Fibroblast of upper back skin (primary cell): ENCODE measurements at regions not wholly inside any gene's neighbourhood (a gene's known extent, or its start where the extent isn't known, plus 50 kb on each side); places are given as distances from the start of the nearest gene placed in this dataset.

Source experiments
- DNase-seq: peaks from one replicate; pipeline ENCODE4 v3.0.0-alpha.2; 2013

DNA sequence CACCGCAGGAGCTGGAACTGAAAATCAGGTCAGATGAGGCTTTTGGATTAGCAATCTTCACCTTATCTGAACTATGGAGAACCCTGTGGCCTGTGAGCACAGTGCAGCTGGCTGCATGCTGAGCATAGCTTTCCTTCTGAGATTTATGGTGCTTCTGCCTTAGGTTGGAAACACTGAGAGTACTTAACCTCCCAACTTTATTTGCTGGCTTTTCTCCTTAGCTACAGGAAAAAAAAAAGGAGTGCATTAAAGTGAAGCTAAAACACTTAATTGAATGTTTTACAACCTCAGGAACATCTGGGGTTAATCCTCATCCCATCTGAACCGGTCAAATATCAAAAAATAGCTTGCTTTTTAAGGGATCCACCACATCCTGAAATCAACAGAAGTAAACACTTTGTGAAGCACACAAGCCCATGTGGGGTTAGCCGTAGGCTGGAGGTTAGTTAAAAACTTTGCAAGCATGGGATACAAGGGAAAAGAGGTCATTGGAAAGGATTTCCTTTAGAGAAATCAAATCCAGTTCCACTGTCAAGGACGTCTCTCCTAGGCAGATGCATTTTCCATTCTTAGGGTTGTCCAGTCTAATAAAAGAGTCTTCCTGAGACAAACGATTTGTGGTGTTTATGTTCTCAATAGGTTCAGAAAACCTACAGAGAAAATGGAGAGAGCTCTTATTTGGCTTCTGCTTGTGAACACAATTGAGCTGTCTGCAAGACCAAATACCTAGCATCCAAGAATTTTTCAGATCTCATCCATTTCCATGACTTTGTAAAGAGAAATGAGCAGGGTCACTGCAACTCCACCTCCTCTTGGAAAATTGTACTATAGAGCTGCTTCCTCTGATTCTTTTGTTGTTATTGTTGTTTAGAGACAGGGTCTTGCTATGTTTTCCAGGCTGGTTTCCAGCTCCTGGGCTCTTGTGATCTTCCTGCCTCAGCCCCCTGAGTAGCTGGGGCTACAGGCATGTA, 470.4 kb upstream of the IGFBP3 start:
- DNase-seq, result peak; percentile 72

DNA sequence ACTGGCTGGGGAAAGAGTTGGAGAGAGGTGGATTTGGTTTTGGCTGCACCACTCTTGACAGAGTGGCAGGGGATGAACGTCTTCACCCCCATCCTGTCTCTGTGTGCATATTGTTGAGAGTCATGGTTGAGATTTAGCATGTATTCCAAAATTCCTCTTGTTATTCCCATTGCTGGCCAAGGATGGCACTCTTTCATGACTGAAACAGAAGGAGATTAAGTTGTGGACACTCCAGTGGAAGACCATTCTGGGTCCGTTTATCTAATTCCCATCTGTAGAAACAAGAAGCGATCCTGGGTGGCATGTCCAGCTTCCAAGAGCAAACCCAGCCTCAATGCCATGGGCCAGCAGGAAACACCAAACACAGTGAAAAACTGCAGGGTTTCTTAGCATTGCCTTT, 469.0 kb upstream of the IGFBP3 start:
- no peak for DNase-seq

DNA sequence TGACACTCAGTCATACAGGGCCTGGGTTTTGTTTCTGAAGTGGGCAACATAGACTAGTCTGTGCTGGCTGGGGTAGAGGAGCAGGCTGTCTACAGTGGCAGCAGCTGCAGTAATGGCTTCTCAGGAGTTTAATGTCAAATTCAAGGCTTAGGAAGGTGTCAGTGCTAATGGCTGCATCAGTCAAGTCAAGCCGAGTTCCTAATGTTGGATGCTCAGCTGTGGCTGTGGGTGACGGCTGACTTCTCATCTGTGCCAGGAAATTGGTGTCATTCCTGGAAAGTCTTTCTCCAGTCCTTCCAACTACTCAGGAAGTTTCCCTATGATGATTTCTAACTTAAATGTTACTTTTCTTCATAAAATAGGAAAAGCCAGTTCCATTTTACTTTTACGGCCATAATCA, 468.1 kb upstream of the IGFBP3 start:
- no peak for DNase-seq

DNA sequence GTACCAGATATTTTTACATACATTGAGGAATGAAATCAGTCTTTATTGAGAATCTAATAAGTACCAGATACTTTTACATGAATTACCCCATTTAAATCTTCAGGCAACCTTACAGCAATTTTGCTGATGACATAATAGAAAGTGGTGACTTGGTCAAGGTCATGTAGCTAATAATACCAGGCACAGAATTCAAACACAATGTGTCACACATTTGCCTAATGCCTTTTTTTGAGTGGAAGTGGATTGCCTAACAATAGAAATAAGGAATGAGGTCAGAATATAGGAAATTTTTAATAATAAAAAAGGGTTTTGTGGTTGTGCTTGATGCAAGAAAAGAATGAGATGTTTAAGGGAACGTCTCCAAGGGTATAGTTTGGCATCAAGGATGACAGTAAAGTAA, 466.6 kb upstream of the IGFBP3 start:
- peak; percentile 65 for DNase-seq

DNA sequence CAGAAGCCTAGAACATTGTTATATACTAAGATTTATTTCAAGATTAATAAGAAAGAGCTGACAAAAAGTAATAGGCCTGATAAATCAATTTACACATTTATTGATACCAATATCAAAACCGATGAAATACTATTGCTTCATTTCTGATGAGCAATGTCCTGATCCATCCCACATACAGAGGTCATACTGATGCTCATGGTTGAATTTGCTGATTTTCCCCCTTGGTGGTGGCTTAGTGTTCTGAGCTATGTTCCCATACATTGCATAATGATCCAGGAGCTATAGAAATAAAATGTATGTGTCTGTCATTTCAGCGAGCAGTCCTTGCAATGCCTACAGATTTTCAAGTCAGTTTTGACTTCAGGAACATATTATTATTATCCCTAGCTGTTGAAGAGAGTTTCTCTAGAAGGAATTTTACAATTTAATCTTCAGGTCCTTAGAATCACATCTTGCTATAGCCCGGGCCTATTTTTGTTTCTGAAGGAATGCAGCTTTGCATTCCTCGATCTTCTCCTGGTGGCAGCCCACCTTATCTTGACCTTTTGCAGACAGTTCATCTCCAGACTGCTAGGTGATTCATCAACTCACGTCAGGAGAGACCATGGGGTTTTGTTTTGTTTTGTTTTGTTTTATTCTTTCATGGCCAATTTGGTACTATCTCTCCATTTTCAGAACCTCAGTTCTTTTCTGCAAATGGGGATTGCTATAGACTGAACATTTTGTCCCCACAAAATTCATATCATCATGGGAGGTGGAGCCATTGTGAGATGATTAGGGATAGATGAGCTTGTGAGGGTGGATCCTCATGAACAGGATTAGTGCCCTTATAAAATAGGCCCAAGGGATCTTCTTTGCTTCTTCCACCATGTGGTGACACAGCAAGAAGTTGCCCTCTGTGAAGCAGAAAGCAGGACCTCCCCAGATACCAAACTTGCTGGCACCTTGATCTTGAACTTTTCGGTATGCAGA, 465.6 kb upstream of the IGFBP3 start:
- DNase-seq, result peak; percentile 60

DNA sequence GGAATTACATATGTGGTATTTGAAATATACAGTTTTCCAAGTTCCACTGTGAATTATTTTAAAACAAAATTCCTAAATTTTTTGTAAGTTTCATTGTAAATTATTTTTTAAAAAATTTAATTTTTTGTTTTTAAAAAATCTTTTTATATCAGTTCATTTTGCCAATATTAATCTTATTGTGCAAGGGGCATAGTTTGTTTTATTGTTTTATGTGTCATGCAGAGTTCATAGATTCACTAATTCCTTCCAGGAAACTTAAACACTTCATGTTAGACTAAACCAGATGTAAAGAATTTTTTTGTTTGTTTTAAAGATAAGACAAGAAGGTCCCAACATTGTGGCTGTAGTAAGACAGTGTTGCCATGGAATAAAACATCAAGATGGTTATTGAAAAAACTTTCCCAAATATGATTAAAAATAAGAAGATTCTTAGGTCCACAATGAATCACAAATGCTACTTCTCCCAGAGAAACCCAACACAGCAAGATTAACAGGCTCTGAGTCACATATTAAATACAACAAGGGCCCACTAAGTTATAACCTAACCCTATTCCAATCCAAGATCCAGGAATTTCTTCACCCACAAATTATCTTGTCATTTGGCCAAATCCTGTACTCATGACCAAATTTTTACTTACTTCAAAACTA, 464.7 kb upstream of the IGFBP3 start:
- DNase-seq, result peak; percentile 97

DNA sequence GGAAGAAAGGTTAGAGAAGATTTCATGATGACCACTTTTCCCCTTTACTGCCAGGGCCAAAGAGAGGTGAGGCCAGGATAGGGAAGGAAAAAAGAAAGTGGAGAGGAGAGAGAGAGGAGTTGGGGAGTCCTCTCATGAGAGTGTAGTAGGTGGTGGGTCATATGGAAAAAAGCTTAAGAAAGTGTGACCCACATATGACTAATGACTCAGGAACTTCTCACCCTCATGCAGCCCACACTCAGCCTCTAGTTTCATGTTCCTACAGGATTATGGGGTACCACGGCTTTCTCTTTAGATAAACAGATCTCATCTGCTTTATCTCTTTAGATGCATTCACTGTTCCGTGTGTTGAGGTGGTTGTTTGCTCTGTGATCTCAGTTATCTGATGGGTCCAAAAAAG, 462.5 kb upstream of the IGFBP3 start:
- DNase-seq, result peak; percentile 63

DNA sequence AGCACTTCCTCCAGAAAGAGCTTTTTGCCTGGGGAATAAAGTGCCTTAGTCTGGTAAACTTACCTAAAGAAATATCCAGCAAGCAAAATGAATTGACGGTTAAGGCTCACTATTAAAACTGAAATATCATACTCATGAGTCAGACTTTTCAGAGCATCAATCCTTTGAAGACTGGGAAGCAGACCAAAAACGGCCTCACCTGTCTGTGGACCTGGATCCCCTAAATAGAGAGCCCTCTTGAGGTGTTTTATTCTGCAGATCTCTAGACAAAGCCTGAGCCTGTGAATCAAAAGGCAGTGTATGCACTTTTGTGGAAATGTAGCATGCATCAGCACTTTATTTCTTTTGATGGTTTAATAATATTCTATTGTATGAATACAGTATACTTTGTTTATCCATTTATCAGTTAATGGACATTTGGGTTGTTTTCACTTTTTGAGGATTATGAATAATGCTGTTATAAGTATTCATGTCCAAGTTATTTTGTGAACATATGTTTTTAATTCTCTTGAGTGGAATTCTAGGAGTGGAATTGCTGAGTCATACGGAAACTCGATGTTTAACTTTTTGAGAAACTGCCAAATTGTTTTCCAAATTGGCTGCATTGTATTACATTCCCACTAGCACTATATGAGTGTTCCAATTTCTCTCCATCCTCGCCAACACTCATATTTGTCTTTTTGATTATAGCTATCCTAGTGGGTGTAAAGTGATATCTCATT, 449.0 kb upstream of the IGFBP3 start:
- peak; percentile 97 for DNase-seq

DNA sequence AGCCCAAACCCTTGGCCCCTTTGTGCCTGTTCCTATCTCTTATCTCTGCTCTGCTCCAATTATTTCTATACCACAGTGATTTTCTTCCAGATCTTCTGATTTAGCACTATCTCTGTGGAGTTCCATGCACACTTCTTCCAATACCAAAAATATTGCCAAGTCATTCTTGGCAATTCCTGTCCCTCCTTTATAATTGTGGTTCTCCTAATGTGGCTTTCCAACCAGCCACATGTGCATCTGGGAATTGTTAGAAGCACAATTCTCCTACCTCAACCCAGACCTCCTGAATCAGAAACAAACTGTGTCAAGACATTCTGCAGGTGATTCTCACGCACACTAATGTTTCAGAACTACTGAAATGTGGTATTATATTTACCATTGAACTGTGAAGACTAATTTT, 447.8 kb upstream of the IGFBP3 start:
- DNase-seq, result peak; percentile 26

DNA sequence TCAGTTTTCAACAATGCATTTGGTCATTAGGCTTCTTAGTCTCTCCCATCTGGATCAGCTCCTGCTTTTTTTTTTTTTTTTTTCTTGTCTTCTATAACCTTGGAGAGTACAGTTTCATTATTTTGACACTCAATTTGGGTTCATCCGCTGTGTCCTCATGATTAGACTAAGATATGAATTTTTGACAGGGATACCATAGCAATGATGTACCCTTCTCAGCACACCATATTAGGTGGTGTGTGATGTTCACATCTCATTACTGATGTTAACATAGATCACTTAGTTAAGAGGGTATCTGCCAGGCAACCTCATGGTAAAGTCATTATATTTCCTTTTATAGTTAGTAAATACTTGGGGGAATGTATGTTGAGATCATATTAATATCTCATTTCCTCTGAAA, 445.5 kb upstream of the IGFBP3 start:
- DNase-seq, result no peak

DNA sequence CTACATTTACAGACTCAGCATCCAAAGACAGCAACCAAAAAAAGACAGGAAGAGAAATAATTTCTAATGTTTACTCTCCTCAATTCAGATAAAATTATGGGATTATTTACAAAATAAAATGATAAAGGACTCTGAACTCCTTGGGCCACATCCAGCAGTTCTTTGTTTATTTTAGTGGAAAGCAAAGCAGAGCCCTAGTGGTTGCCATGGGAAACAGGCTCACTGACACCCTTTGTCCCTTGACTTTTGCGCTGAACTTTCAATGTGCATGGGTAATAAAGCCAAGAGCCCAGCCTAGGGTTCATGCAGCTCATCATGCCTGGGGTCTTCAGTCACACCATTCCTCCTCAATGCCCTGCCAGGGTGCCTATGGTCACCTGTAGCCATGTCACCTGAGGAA, 442.6 kb upstream of the IGFBP3 start:
- DNase-seq, result no peak

DNA sequence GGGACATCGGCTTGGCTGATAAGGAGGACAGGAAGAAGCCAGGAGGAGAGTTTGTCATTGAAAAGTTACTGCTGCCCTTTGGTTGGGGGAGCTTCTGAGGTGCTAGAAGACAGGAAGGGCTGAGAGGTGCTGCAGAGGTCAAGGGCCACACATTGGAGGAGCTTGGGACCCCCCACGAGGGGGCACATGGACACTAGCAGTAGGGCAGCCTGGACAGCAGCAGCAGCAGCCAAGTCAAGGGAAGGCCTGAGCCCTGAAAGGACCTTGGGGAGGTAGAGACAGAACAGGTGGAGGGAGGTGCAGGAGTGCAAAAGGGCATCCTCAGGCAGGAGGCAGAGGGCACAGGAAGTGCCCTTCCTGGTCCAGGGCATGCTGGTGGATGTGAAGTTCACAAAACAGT, 439.7 kb upstream of the IGFBP3 start:
- no peak for DNase-seq

DNA sequence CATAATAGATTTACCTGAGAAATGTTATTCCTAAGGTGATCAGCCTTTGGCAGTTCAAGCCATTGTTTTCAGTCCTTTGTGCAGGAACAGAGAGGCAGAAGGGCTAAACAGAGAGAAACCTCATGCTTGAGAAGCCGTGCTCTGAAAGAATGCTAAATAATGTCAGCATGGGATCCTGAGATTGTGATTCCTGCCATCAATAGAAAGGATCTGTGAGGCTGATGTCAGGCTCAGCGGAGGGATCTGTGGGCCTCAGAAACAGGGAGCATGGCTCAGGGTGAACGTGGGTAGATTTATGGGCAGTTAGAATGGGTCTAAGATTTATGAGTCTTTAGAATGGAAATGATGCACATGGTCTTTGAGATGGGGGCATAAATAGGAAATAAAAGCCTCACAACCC, 439.2 kb upstream of the IGFBP3 start:
- no peak for DNase-seq

DNA sequence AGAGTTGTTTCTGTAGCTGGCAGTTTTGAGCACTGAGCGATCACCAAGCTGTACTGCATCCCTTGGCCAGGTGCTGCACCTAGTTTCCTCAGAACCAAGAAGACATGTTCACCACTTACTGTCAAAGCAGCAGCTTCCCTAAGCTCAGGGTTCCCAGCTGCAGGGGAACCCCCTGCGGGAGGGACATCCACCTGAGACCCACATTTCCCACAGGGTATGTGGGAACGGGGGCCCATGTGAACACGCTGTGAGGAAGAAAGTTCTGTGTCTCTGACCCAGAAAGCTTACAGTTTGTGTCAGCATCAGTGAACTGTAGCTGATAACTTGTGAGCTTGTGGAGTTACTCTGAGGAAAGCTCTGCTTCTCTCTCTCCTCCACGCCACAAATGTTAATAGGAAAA, 436.8 kb upstream of the IGFBP3 start:
- DNase-seq, result no peak

DNA sequence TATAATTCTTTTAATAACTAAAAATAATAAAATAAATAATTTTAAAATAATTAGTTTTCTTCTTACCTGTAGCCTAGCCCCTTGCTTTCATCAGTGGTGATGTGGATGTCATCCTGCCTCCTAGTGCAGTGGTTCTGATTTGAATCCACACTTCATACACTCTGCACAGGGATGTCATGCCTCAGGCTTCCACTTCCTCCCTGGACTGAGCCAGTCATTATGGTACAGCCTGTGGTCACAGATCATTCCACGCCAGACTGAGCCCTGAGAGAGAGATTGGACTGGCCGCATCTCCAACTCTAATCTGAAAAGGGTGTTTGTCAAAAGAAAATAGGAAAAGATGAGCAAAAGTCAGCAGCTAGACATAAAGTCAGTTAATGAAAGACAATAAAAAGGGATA, 436.2 kb upstream of the IGFBP3 start:
- no peak for DNase-seq

DNA sequence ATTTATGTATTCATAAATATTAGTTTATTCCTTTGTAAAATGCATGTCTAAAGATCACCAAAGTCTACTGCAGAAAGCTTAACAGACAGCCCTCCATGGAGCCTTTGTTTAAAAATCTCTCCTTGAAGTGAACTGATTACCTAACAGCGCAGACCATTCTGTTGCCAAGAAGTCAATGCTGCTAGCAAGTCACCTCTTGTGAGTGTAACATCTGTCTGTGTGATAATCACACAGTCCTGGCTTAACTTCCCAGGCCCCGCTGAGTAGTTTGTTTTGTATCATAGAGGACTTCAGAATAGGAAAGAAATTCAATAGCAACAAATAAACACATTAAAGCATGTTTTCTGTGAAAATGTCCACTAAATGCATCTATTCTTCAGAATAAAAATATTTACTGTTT, 435.3 kb upstream of the IGFBP3 start:
- DNase-seq, result no peak

DNA sequence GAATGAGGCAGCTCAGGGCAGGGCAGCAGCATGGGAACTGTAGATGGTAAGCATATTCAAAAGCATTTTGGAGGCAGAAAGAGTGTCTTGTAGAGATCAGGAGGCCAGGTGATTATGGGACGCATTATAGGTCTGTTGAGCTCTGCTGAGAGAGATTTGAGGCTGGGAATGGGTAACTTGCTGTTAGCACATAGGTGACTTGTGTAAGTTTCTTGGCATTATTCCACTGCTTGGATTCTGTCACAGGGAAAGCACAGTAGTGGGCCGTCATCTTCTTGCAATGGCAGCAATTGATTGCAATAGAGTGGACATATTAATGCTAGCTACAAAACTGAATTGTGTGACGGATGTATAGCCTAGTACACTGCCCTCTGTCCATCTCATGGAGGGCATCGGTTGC, 434.3 kb upstream of the IGFBP3 start:
- no peak for DNase-seq

DNA sequence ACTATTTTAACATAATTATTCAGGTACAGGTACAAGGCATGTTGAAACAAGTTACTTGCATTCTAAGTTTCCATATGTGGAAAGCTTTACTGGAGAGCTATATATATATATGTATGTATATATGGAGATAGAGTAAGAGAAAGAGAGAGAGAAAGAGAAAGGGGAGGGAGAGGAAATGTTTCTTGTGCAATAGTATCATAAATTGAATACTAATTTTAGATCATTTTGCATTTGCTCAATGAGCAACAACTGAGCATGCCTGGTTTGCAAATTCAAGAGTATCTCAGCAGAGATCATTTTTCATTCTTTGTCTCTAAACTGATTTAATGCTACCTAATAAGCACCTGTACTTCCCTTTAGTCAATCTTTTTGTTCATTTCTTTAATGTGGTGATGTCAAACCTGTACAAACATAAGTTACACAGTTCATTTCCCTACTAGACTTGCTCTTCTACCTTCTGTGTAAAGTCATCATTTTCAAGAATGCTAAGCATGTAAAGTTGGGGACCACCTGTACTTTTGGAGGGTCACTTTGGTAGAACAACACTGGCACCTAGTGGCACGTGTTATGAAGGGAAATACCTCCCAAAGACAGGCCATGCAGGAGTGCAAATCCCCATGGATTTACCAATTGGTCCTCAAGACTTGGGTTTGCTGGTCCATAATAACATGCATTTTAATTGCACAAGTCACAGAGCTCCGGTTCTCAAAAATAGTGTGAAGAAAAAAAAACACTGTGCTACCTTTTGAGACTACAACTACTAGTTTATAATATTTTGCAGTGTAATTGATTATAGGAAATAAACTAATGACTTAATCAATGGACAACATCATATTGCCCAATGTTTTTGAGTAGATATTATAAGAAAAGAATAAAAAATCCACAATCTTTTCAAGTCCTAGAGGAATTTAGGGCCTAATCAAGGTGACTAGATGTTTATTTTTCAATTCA, 431.2 kb upstream of the IGFBP3 start:
- DNase-seq, result peak; percentile 78

DNA sequence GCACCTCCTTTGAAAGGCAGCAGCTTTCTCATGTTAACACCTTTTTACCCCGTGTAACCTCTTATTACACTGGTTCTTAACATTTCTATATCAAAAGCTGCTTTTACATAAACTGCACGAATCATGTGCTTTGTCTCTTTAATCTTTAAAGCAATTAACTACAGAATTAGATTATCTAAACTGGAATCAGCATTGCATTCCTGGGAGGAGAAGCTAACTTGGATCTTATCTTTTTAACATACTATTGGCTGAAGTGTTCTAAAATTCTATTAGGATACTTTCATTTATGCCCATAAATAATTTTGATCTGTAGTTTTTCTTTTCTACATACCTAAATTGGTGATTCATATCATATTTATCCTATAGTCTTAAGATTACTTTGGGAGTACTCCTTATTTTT, 428.4 kb upstream of the IGFBP3 start:
- DNase-seq, result no peak

DNA sequence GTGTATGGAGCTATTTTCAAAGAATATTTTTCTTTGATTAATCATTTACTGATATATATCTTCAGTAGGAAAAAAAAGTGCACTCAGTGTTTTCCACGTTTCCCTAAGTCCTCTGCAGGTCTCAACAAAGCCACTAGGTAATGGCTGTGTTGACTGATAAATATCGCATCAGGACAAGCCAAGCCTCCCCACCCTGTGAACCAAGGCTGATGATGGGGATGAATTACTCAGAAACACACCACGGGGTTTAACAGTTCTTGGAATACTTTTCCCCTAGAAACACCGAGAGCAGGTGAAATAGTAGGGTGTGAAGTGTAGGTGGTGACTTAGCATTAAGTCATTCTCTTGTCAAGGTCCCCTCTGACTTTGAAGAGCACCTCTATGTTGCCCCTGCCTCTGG, 423.5 kb upstream of the IGFBP3 start:
- no peak for DNase-seq

DNA sequence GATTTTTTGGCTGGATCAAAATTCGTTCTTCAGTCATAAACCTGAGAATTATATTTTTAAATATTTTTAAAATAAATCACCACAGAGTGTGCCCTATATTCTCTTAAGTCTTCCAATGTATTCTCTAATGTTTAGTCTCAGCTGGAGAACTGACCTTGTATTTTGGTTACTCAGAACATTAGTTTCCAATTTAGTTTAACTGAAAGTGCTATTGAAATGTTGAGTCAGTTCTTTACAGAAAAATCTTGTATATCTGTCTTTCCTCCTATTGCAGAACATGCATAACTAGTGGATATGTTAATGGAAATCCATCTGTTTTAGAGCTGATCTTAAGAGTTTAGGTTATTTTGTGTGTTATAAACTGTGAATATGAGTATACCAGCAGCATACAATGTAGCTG, 422.7 kb upstream of the IGFBP3 start:
- no peak for DNase-seq
